K562 (cell line): ENCODE measurements at regions not wholly inside any gene's neighbourhood (a gene's known extent, or its start where the extent isn't known, plus 50 kb on each side); places are given as distances from the start of the nearest gene placed in this dataset.

Source experiments
- BRF1 ChIP-seq: IDR thresholded peaks from 3 replicates; pipeline ENCODE4 v1.6.1; 2011; ENCODE audit warnings: borderline replicate concordance, mild to moderate bottlenecking; ENCODE audit not compliant: insufficient read length; ENCODE audit errors: extremely low read depth
- CREB5 ChIP-seq: fragments of 250-450 bp; sonication (Bioruptor Pico); IDR thresholded peaks from 2 replicates; pipeline ENCODE4 v1.5.0; 2020; ENCODE audit warnings: mild to moderate bottlenecking
- STAT5A ChIP-seq: IDR thresholded peaks from 2 replicates; pipeline ENCODE4 v1.6.1; 2012; ENCODE audit warnings: low read length, inconsistent platforms, borderline replicate concordance
- ZNF224 ChIP-seq: sonication (generic); formaldehyde crosslinking; IDR thresholded peaks from 2 replicates; pipeline ENCODE4 v1.8.0; 2022; ENCODE audit warnings: mild to moderate bottlenecking, missing genetic modification reagents
- TF ChIP-seq, protein P1 (sequence below): sonication (generic); formaldehyde crosslinking; IDR thresholded peaks from 2 replicates; pipeline ENCODE4 v1.8.1; 2023; ENCODE audit warnings: missing genetic modification reagents, mild to moderate bottlenecking, borderline replicate concordance
- TF ChIP-seq, protein P2 (sequence below), 3 experiments: fragments of 200-800 bp in 1 of 3; fragments of 250-450 bp in 1 of 3; fragments of 450-650 bp in 1 of 3; sonication (Bioruptor Pico) in 1 of 3; sonication (Bioruptor generic) in 1 of 3; formaldehyde crosslinking in 1 of 3; IDR thresholded peaks; 2 replicates each; pipeline versions ENCODE4 v1.6.1 to v1.8.0; 2016 to 2022; ENCODE audit warnings: mild to moderate bottlenecking in 2 of 3, missing genetic modification characterization in 2 of 3, missing compliant biosample characterization in 1 of 3, moderate library complexity in 1 of 3

DNA sequence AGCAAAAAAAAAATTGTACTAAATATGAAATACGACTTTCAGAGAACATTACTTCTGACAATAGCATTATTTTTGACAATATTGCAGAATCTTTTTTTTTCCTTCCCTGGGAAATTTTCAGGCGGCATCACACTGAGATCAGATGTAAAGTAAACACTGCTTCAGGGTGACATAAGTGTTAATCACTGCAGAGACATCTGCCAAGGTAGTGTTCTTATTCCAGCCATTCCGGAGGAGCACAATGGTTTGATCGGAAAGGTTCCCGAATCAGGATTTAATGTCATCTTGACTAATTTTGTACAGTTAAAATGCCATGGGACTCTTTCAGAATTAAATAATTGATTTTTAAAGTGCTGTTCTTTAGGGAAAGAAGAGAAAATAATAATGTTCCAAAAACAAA is 56.7 kb upstream of the ZNF236 start (continued):
- TF ChIP-seq, protein P1, sequence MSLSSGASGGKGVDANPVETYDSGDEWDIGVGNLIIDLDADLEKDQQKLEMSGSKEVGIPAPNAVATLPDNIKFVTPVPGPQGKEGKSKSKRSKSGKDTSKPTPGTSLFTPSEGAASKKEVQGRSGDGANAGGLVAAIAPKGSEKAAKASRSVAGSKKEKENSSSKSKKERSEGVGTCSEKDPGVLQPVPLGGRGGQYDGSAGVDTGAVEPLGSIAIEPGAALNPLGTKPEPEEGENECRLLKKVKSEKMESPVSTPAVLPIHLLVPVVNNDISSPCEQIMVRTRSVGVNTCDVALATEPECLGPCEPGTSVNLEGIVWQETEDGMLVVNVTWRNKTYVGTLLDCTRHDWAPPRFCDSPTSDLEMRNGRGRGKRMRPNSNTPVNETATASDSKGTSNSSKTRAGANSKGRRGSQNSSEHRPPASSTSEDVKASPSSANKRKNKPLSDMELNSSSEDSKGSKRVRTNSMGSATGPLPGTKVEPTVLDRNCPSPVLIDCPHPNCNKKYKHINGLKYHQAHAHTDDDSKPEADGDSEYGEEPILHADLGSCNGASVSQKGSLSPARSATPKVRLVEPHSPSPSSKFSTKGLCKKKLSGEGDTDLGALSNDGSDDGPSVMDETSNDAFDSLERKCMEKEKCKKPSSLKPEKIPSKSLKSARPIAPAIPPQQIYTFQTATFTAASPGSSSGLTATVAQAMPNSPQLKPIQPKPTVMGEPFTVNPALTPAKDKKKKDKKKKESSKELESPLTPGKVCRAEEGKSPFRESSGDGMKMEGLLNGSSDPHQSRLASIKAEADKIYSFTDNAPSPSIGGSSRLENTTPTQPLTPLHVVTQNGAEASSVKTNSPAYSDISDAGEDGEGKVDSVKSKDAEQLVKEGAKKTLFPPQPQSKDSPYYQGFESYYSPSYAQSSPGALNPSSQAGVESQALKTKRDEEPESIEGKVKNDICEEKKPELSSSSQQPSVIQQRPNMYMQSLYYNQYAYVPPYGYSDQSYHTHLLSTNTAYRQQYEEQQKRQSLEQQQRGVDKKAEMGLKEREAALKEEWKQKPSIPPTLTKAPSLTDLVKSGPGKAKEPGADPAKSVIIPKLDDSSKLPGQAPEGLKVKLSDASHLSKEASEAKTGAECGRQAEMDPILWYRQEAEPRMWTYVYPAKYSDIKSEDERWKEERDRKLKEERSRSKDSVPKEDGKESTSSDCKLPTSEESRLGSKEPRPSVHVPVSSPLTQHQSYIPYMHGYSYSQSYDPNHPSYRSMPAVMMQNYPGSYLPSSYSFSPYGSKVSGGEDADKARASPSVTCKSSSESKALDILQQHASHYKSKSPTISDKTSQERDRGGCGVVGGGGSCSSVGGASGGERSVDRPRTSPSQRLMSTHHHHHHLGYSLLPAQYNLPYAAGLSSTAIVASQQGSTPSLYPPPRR = no peak
- TF ChIP-seq BRF1 (no peak), STAT5A (no peak), ZNF224 (no peak), CREB5 (CRISPR knock-in tag) (no peak)
- TF ChIP-seq, protein P2, sequence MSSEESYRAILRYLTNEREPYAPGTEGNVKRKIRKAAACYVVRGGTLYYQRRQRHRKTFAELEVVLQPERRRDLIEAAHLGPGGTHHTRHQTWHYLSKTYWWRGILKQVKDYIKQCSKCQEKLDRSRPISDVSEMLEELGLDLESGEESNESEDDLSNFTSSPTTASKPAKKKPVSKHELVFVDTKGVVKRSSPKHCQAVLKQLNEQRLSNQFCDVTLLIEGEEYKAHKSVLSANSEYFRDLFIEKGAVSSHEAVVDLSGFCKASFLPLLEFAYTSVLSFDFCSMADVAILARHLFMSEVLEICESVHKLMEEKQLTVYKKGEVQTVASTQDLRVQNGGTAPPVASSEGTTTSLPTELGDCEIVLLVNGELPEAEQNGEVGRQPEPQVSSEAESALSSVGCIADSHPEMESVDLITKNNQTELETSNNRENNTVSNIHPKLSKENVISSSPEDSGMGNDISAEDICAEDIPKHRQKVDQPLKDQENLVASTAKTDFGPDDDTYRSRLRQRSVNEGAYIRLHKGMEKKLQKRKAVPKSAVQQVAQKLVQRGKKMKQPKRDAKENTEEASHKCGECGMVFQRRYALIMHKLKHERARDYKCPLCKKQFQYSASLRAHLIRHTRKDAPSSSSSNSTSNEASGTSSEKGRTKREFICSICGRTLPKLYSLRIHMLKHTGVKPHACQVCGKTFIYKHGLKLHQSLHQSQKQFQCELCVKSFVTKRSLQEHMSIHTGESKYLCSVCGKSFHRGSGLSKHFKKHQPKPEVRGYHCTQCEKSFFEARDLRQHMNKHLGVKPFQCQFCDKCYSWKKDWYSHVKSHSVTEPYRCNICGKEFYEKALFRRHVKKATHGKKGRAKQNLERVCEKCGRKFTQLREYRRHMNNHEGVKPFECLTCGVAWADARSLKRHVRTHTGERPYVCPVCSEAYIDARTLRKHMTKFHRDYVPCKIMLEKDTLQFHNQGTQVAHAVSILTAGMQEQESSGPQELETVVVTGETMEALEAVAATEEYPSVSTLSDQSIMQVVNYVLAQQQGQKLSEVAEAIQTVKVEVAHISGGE (CRISPR knock-in tag; IDR thresholded peaks at IDR 0.05) = no peak
